ENCODE measurements at regions not wholly inside any gene's neighbourhood (a gene's known extent, or its start where the extent isn't known, plus 50 kb on each side); places are given as distances from the start of the nearest gene placed in this dataset.

- Mint-ChIP-seq H3K27me3 (peaks cover 5% of the 10 kb centered on the region), H3K9me3 (no peaks in the 10 kb centered on the region), H3K27ac (no peak overlapping the region), H3K4me3 (no peak overlapping the region), H3K36me3 (no peaks in the 10 kb centered on the region), H3K4me1 (no peaks in the 10 kb centered on the region)
- no peak for ATAC-seq (ENCODE audit: low read depth)
- no peak for DNase-seq (ENCODE audit: low spot score in 2 of 2)
These were observed 131.8 kb downstream of the FAM204A start for GRCh38 chr10:118210276-118210675.

GRCh38 chr10:118209215-118209614 is 132.9 kb downstream of the FAM204A start:
- Mint-ChIP-seq H3K9me3 (no peaks in the 10 kb centered on the region), H3K4me1 (no peaks in the 10 kb centered on the region), H3K36me3 (no peaks in the 10 kb centered on the region), H3K4me3 (no peak overlapping the region), H3K27me3 (peaks cover 13% of the 10 kb centered on the region), H3K27ac (no peak overlapping the region)
- ATAC-seq (ENCODE audit: low read depth) (no peak), DNase-seq (ENCODE audit: low spot score in 2 of 2) (no peak)

GRCh38 chr10:118207470-118208007 is 134.6 kb downstream of the FAM204A start:
- Mint-ChIP-seq H3K4me1 (no peaks in the 10 kb centered on the region), H3K9me3 (no peaks in the 10 kb centered on the region), H3K27me3 (peaks cover 15% of the 10 kb centered on the region), H3K36me3 (no peaks in the 10 kb centered on the region), H3K4me3 (no peak overlapping the region), H3K27ac (no peak overlapping the region)
- no peak for DNase-seq (ENCODE audit: low spot score in 2 of 2)
- no peak for ATAC-seq (ENCODE audit: low read depth)

- Mint-ChIP-seq H3K9me3 (peaks cover 1% of the 10 kb centered on the region), H3K36me3 (no peaks in the 10 kb centered on the region), H3K27me3 (peaks cover 13% of the 10 kb centered on the region), H3K4me1 (no peaks in the 10 kb centered on the region), H3K4me3 (no peak overlapping the region), H3K27ac (no peak overlapping the region)
- ATAC-seq (ENCODE audit: low read depth) (no peak), DNase-seq (ENCODE audit: low spot score in 2 of 2) (no peak)
These were observed 137.7 kb downstream of the FAM204A start for GRCh38 chr10:118204292-118204943.

GRCh38 chr10:118203461-118203860 is 138.7 kb downstream of the FAM204A start:
- Mint-ChIP-seq H3K9me3 (peaks cover 1% of the 10 kb centered on the region), H3K36me3 (no peaks in the 10 kb centered on the region), H3K4me1 (no peaks in the 10 kb centered on the region), H3K4me3 (no peak overlapping the region), H3K27me3 (peaks cover 12% of the 10 kb centered on the region), H3K27ac (no peak overlapping the region)
- no peak for ATAC-seq (ENCODE audit: low read depth)
- DNase-seq (ENCODE audit: low spot score in 2 of 2), result no peak

- H3K9me3 Mint-ChIP-seq, result peaks cover 5% of the 10 kb centered on the region
- H3K36me3 Mint-ChIP-seq, result peaks cover 2% of the 10 kb centered on the region
- peaks cover 1% of the 10 kb centered on the region for H3K27me3 Mint-ChIP-seq
- ATAC-seq (ENCODE audit: low read depth), result no peak
- H3K4me3 Mint-ChIP-seq, result no peak overlapping the region
- no peaks in the 10 kb centered on the region for H3K4me1 Mint-ChIP-seq
- H3K27ac Mint-ChIP-seq, result no peak overlapping the region
- DNase-seq (ENCODE audit: low spot score in 2 of 2), result no peak
These were observed 146.4 kb downstream of the FAM204A start for GRCh38 chr10:118195729-118196128.

GRCh38 chr10:118193642-118194041 is 146.9 kb upstream of the RAB11FIP2 start:
- Mint-ChIP-seq H3K4me1 (no peaks in the 10 kb centered on the region), H3K27ac (no peak overlapping the region), H3K27me3 (peaks cover 1% of the 10 kb centered on the region), H3K36me3 (peaks cover 2% of the 10 kb centered on the region), H3K4me3 (no peak overlapping the region), H3K9me3 (peaks cover 4% of the 10 kb centered on the region)
- DNase-seq (ENCODE audit: low spot score in 2 of 2) (no peak), ATAC-seq (ENCODE audit: low read depth) (no peak)

GRCh38 chr10:118181021-118181420 is 134.3 kb upstream of the RAB11FIP2 start:
- Mint-ChIP-seq H3K4me3 (no peak overlapping the region), H3K27ac (no peak overlapping the region), H3K9me3 (peaks cover 11% of the 10 kb centered on the region), H3K27me3 (peaks cover 3% of the 10 kb centered on the region), H3K4me1 (no peaks in the 10 kb centered on the region), H3K36me3 (no peaks in the 10 kb centered on the region)
- no peak for DNase-seq (ENCODE audit: low spot score in 2 of 2)
- no peak for ATAC-seq (ENCODE audit: low read depth)

GRCh38 chr10:118175148-118175547 is 128.4 kb upstream of the RAB11FIP2 start:
- no peak overlapping the region for H3K27ac Mint-ChIP-seq
- H3K4me3 Mint-ChIP-seq, result no peak overlapping the region
- ATAC-seq (ENCODE audit: low read depth), result no peak
- H3K9me3 Mint-ChIP-seq, result peaks cover 4% of the 10 kb centered on the region
- H3K4me1 Mint-ChIP-seq, result no peaks in the 10 kb centered on the region
- DNase-seq (ENCODE audit: low spot score in 2 of 2), result no peak
- H3K36me3 Mint-ChIP-seq, result no peaks in the 10 kb centered on the region
- H3K27me3 Mint-ChIP-seq, result no peaks in the 10 kb centered on the region

- H3K4me1 Mint-ChIP-seq, result no peaks in the 10 kb centered on the region
These were observed 126.6 kb upstream of the RAB11FIP2 start for GRCh38 chr10:118173296-118173695.

GRCh38 chr10:118171861-118172260 is 125.1 kb upstream of the RAB11FIP2 start:
- Mint-ChIP-seq H3K36me3 (no peaks in the 10 kb centered on the region), H3K9me3 (peaks cover 3% of the 10 kb centered on the region), H3K4me1 (no peaks in the 10 kb centered on the region)

More at GRCh38 chr10:118173296-118173695, 126.6 kb upstream of the RAB11FIP2 start:
- H3K4me3 Mint-ChIP-seq, result no peak overlapping the region
- ATAC-seq (ENCODE audit: low read depth), result no peak
- H3K27ac Mint-ChIP-seq, result no peak overlapping the region
- no peak for DNase-seq (ENCODE audit: low spot score in 2 of 2)
- H3K9me3 Mint-ChIP-seq, result peaks cover 3% of the 10 kb centered on the region
- peaks cover 3% of the 10 kb centered on the region for H3K27me3 Mint-ChIP-seq
- H3K36me3 Mint-ChIP-seq, result no peaks in the 10 kb centered on the region

GRCh38 chr10:118167056-118167700 is 120.4 kb upstream of the RAB11FIP2 start:
- Mint-ChIP-seq H3K4me1 (no peaks in the 10 kb centered on the region), H3K27ac (no peak overlapping the region), H3K27me3 (peaks cover 3% of the 10 kb centered on the region), H3K9me3 (no peaks in the 10 kb centered on the region), H3K36me3 (no peaks in the 10 kb centered on the region), H3K4me3 (no peak overlapping the region)
- ATAC-seq (ENCODE audit: low read depth) (no peak), DNase-seq (ENCODE audit: low spot score in 2 of 2) (no peak)

More at GRCh38 chr10:118171861-118172260, 125.1 kb upstream of the RAB11FIP2 start:
- Mint-ChIP-seq H3K27me3 (peaks cover 3% of the 10 kb centered on the region), H3K27ac (no peak overlapping the region), H3K4me3 (no peak overlapping the region)
- no peak for ATAC-seq (ENCODE audit: low read depth)
- no peak for DNase-seq (ENCODE audit: low spot score in 2 of 2)

GRCh38 chr10:118163217-118163616 is 116.5 kb upstream of the RAB11FIP2 start:
- no peaks in the 10 kb centered on the region for H3K4me1 Mint-ChIP-seq
- H3K36me3 Mint-ChIP-seq, result no peaks in the 10 kb centered on the region
- H3K4me3 Mint-ChIP-seq, result no peak overlapping the region
- H3K27ac Mint-ChIP-seq, result no peak overlapping the region
- DNase-seq (ENCODE audit: low spot score in 2 of 2), result no peak
- ATAC-seq (ENCODE audit: low read depth), result no peak
- H3K9me3 Mint-ChIP-seq, result no peaks in the 10 kb centered on the region
- no peaks in the 10 kb centered on the region for H3K27me3 Mint-ChIP-seq

- DNase-seq (ENCODE audit: low spot score in 2 of 2), result no peak
- H3K27ac Mint-ChIP-seq, result no peak overlapping the region
- no peaks in the 10 kb centered on the region for H3K4me1 Mint-ChIP-seq
- no peaks in the 10 kb centered on the region for H3K36me3 Mint-ChIP-seq
- no peaks in the 10 kb centered on the region for H3K9me3 Mint-ChIP-seq
- ATAC-seq (ENCODE audit: low read depth), result no peak
- no peak overlapping the region for H3K4me3 Mint-ChIP-seq
- no peaks in the 10 kb centered on the region for H3K27me3 Mint-ChIP-seq
These were observed 114.9 kb upstream of the RAB11FIP2 start for GRCh38 chr10:118161461-118162246.
